WTC11 (cell line): ENCODE measurements at regions not wholly inside any gene's neighbourhood (a gene's known extent, or its start where the extent isn't known, plus 50 kb on each side); places are given as distances from the start of the nearest gene placed in this dataset.

Source experiments
- ATAC-seq: fragments of 200-7000 bp; cut with Tn5 transposase; 2 replicates; pipeline ENCODE4 v1.10.0; 2021; ENCODE audit warnings: mild to moderate bottlenecking, moderate library complexity
- CTCF ChIA-PET: fragments of 300-600 bp; sonication (Branson Sonifier 250); formaldehyde crosslinking; loops from one replicate; lab custom pipeline; 2021; ENCODE audit warnings: antibody characterized with exemption; lab: Charles Lee
- POLR2A ChIA-PET: fragments of 350-600 bp; sonication (Branson Sonifier 250); formaldehyde crosslinking; loops from one replicate; lab custom pipeline; 2021; ENCODE audit warnings: antibody characterized with exemption; lab: Charles Lee
- DNase-seq: peaks from one replicate; pipeline ENCODE4 v3.0.0; 2021; ENCODE audit warnings: low spot score
- H3K27ac Mint-ChIP-seq: 2 replicates; pipeline ENCODE4 v1.8.0; 2021; ENCODE audit warnings: mixed read lengths
- H3K27me3 Mint-ChIP-seq: 2 replicates; pipeline ENCODE4 v1.8.0; 2021; ENCODE audit warnings: low read depth, mild to moderate bottlenecking, moderate library complexity, mixed read lengths
- H3K36me3 Mint-ChIP-seq: 2 replicates; pipeline ENCODE4 v1.8.0; 2021; ENCODE audit warnings: mixed read lengths
- H3K4me1 Mint-ChIP-seq: 2 replicates; pipeline ENCODE4 v1.8.0; 2022; ENCODE audit warnings: mixed read lengths
- H3K4me3 Mint-ChIP-seq: 2 replicates; pipeline ENCODE4 v1.8.0; 2021; ENCODE audit warnings: mild to moderate bottlenecking, moderate library complexity, mixed read lengths
- H3K9me3 Mint-ChIP-seq: 2 replicates; pipeline ENCODE4 v1.8.0; 2021; ENCODE audit warnings: mixed read lengths
- ATF3 ChIP-seq: sonication (generic); formaldehyde crosslinking; conservative IDR thresholded peaks from 2 replicates; pipeline ENCODE4 v1.8.1; 2022; ENCODE audit warnings: mild to moderate bottlenecking, missing genetic modification reagents
- CTCF ChIP-seq: fragments of 200-600 bp; IDR thresholded peaks from 2 replicates; pipeline ENCODE4 v1.8.0; 2022; ENCODE audit warnings: antibody characterized with exemption
- ELF4 ChIP-seq: sonication (generic); formaldehyde crosslinking; IDR thresholded peaks from 2 replicates; pipeline ENCODE4 v1.8.1; 2022; ENCODE audit warnings: low read depth, mild to moderate bottlenecking, moderate library complexity, missing genetic modification reagents
- IRF2 ChIP-seq: sonication (generic); formaldehyde crosslinking; IDR thresholded peaks from 2 replicates; pipeline ENCODE4 v1.8.0; 2022; ENCODE audit warnings: low read depth, missing genetic modification reagents, borderline replicate concordance
- JAZF1 ChIP-seq: fragments of 250-450 bp; sonication (Bioruptor Pico); IDR thresholded peaks from 2 replicates; pipeline ENCODE4 v1.9.0; 2021; ENCODE audit warnings: moderate library complexity, mild to moderate bottlenecking, inconsistent platforms
- NR1H2 ChIP-seq: sonication (generic); formaldehyde crosslinking; IDR thresholded peaks from 2 replicates; pipeline ENCODE4 v1.9.0; 2021; ENCODE audit warnings: mild to moderate bottlenecking, moderate library complexity, missing genetic modification reagents
- NR3C1 ChIP-seq: sonication (generic); formaldehyde crosslinking; conservative IDR thresholded peaks from 2 replicates; pipeline ENCODE4 v1.8.1; 2023; ENCODE audit warnings: low read depth, mild to moderate bottlenecking, missing genetic modification reagents
- RORB ChIP-seq: fragments of 250-450 bp; sonication (Bioruptor Pico); IDR thresholded peaks from 2 replicates; pipeline ENCODE4 v1.9.0; 2021; ENCODE audit warnings: mild to moderate bottlenecking
- SMAD3 ChIP-seq: sonication (generic); formaldehyde crosslinking; IDR thresholded peaks from 2 replicates; pipeline ENCODE4 v1.8.0; 2022; ENCODE audit warnings: missing genetic modification reagents, mild to moderate bottlenecking, borderline replicate concordance
- TEAD1 ChIP-seq: sonication (generic); formaldehyde crosslinking; IDR thresholded peaks from 2 replicates; pipeline ENCODE4 v1.8.0; 2022; ENCODE audit warnings: mild to moderate bottlenecking, missing genetic modification reagents
- ZBTB21 ChIP-seq: sonication (generic); formaldehyde crosslinking; IDR thresholded peaks from 2 replicates; pipeline ENCODE4 v1.8.1; 2023; ENCODE audit warnings: mild to moderate bottlenecking, missing genetic modification reagents, borderline replicate concordance
- ZNF138 ChIP-seq: sonication (generic); formaldehyde crosslinking; conservative IDR thresholded peaks from 2 replicates; pipeline ENCODE4 v1.8.1; 2022; ENCODE audit warnings: mild to moderate bottlenecking, moderate library complexity, missing genetic modification reagents
- ZNF317 ChIP-seq: sonication (generic); formaldehyde crosslinking; IDR thresholded peaks from 2 replicates; pipeline ENCODE4 v1.8.1; 2023; ENCODE audit warnings: low read depth, mild to moderate bottlenecking, moderate library complexity, missing genetic modification reagents, borderline replicate concordance
- ZNF512 ChIP-seq: sonication (generic); formaldehyde crosslinking; IDR thresholded peaks from 2 replicates; pipeline ENCODE4 v1.8.1; 2022; ENCODE audit warnings: missing genetic modification reagents, borderline replicate concordance
- TF ChIP-seq, protein P1 (sequence below): sonication (generic); formaldehyde crosslinking; IDR thresholded peaks from 2 replicates; pipeline ENCODE4 v1.8.1; 2023; ENCODE audit warnings: mild to moderate bottlenecking, missing genetic modification reagents, borderline replicate concordance
- TF ChIP-seq, protein P2 (sequence below): fragments of 250-450 bp; sonication (Bioruptor Pico); IDR thresholded peaks from 2 replicates; pipeline ENCODE4 v1.9.0; 2021; ENCODE audit warnings: mild to moderate bottlenecking
- TF ChIP-seq, protein P3 (sequence below): sonication (generic); formaldehyde crosslinking; IDR thresholded peaks from 2 replicates; pipeline ENCODE4 v1.8.1; 2023; ENCODE audit warnings: mild to moderate bottlenecking, missing genetic modification reagents

DNA sequence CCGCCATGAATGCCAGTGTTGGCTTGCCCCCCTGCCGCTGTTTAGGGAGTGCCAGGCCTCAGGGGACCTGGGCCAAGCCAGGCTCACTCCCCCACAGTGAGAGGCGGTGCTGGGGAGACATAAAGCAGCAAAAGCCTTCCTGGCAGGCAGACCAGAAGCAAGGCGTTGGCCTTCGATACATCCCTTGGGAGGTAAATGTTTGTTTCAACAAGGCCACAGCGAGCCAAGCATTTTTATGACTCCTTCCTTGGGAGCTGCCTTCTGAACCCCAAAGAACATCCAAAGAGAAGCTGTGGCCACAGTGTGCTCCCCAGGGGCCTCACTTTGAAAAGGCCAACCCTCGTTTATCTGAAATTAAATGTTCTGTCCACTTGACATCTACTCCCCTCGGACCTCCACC is 119.7 kb upstream of the CIBAR2 start (continued):
- TF ChIP-seq CTCF (no peak), JAZF1 (no peak), ZNF317 (no peak), SMAD3 (CRISPR knock-in tag) (no peak)
- TF ChIP-seq, protein P1, sequence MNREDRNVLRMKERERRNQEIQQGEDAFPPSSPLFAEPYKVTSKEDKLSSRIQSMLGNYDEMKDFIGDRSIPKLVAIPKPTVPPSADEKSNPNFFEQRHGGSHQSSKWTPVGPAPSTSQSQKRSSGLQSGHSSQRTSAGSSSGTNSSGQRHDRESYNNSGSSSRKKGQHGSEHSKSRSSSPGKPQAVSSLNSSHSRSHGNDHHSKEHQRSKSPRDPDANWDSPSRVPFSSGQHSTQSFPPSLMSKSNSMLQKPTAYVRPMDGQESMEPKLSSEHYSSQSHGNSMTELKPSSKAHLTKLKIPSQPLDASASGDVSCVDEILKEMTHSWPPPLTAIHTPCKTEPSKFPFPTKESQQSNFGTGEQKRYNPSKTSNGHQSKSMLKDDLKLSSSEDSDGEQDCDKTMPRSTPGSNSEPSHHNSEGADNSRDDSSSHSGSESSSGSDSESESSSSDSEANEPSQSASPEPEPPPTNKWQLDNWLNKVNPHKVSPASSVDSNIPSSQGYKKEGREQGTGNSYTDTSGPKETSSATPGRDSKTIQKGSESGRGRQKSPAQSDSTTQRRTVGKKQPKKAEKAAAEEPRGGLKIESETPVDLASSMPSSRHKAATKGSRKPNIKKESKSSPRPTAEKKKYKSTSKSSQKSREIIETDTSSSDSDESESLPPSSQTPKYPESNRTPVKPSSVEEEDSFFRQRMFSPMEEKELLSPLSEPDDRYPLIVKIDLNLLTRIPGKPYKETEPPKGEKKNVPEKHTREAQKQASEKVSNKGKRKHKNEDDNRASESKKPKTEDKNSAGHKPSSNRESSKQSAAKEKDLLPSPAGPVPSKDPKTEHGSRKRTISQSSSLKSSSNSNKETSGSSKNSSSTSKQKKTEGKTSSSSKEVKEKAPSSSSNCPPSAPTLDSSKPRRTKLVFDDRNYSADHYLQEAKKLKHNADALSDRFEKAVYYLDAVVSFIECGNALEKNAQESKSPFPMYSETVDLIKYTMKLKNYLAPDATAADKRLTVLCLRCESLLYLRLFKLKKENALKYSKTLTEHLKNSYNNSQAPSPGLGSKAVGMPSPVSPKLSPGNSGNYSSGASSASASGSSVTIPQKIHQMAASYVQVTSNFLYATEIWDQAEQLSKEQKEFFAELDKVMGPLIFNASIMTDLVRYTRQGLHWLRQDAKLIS (CRISPR knock-in tag) = no peak

- Mint-ChIP-seq H3K27me3 (no peaks in the 10 kb centered on the region; the same call in 1 of the 2 replicates), H3K4me1 (peaks cover 31% of the 10 kb centered on the region)
- CTCF ChIA-PET = interaction anchor here (1.0 to 2.4 kb wide), 4 partner anchors 13 to 118 kb away, joined by 6 to 12 read pairs (median 7); no protein-coding TSS in a partner anchor
Measured at GRCh38 chr16:85232369-85233142, 120.3 kb upstream of the CIBAR2 start.

DNA sequence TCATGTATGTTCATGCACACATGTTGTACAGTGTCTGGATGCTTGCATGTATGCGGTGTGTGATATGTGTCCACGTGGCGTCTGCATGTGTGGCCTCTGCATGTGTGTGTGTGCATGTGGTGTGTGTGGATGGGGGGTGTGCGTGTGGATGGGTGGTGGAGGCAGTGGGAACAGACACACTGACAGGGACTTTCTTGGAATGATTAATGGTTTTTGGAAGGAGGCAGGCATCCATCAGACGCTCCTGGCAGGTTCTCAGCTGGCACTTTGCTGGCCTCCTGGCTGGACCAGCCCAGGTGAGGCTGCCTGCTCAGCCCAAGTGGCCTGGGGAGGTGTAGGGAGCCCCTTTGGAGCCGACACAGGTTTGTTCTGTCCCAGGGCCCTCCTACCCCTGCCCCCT is 121.2 kb upstream of the CIBAR2 start:
- ChIA-PET CTCF (interaction anchor here (2.4 kb wide), 1 partner anchor 119 kb away, joined by 8 read pairs; no protein-coding TSS in a partner anchor), POLR2A (no interaction called here)
- peaks cover 30% of the 10 kb centered on the region for H3K4me1 Mint-ChIP-seq
- DNase-seq = no peak
- no peak overlapping the region for H3K4me3 Mint-ChIP-seq
- H3K27ac Mint-ChIP-seq = 0 out of 2 replicates have a peak overlapping the region, but pooled peaks have one; percentile 54
- peaks cover 11% of the 10 kb centered on the region for H3K9me3 Mint-ChIP-seq
- no peaks in the 10 kb centered on the region; the same call in 1 of the 2 replicates for H3K27me3 Mint-ChIP-seq
- no peak for ATAC-seq
- no peaks in the 10 kb centered on the region for H3K36me3 Mint-ChIP-seq
- TF ChIP-seq IRF2 (no peak), ATF3 (CRISPR knock-in tag) (no peak), RORB (no peak)
- TF ChIP-seq, protein P2, sequence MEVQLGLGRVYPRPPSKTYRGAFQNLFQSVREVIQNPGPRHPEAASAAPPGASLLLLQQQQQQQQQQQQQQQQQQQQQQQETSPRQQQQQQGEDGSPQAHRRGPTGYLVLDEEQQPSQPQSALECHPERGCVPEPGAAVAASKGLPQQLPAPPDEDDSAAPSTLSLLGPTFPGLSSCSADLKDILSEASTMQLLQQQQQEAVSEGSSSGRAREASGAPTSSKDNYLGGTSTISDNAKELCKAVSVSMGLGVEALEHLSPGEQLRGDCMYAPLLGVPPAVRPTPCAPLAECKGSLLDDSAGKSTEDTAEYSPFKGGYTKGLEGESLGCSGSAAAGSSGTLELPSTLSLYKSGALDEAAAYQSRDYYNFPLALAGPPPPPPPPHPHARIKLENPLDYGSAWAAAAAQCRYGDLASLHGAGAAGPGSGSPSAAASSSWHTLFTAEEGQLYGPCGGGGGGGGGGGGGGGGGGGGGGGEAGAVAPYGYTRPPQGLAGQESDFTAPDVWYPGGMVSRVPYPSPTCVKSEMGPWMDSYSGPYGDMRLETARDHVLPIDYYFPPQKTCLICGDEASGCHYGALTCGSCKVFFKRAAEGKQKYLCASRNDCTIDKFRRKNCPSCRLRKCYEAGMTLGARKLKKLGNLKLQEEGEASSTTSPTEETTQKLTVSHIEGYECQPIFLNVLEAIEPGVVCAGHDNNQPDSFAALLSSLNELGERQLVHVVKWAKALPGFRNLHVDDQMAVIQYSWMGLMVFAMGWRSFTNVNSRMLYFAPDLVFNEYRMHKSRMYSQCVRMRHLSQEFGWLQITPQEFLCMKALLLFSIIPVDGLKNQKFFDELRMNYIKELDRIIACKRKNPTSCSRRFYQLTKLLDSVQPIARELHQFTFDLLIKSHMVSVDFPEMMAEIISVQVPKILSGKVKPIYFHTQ (CRISPR knock-in tag) = no peak

More at GRCh38 chr16:85232369-85233142, 120.3 kb upstream of the CIBAR2 start:
- no peaks in the 10 kb centered on the region for H3K36me3 Mint-ChIP-seq
- POLR2A ChIA-PET = no interaction called here
- TF ChIP-seq ZNF138 (CRISPR knock-in tag) (no peak), NR3C1 (CRISPR knock-in tag) (no peak), NR1H2 (CRISPR knock-in tag) (no peak), TEAD1 (CRISPR knock-in tag) (no peak), ZBTB21 (no peak), ELF4 (CRISPR knock-in tag) (no peak), ZNF512 (CRISPR knock-in tag) (no peak)
- TF ChIP-seq, protein P3, sequence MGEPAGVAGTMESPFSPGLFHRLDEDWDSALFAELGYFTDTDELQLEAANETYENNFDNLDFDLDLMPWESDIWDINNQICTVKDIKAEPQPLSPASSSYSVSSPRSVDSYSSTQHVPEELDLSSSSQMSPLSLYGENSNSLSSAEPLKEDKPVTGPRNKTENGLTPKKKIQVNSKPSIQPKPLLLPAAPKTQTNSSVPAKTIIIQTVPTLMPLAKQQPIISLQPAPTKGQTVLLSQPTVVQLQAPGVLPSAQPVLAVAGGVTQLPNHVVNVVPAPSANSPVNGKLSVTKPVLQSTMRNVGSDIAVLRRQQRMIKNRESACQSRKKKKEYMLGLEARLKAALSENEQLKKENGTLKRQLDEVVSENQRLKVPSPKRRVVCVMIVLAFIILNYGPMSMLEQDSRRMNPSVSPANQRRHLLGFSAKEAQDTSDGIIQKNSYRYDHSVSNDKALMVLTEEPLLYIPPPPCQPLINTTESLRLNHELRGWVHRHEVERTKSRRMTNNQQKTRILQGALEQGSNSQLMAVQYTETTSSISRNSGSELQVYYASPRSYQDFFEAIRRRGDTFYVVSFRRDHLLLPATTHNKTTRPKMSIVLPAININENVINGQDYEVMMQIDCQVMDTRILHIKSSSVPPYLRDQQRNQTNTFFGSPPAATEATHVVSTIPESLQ = no peak
- no peak overlapping the region for H3K27ac Mint-ChIP-seq
- ATAC-seq (no peak), DNase-seq (no peak)
- no peak overlapping the region for H3K4me3 Mint-ChIP-seq
- H3K9me3 Mint-ChIP-seq = peaks cover 11% of the 10 kb centered on the region
